HepG2 (cell line): ENCODE measurements at regions not wholly inside any gene's neighbourhood (a gene's known extent, or its start where the extent isn't known, plus 50 kb on each side); places are given as distances from the start of the nearest gene placed in this dataset.

Source experiments
- ATAC-seq: fragments of 200-7000 bp; cut with Tn5 transposase; 3 replicates; pipeline ENCODE4 v1.9.1; 2020; ENCODE audit warnings: mild to moderate bottlenecking, moderate library complexity
- BruUV-seq: library from RNA; stranded (reverse); fragments of 400-500 nt; replicated peaks from 2 replicates; lab custom pipeline; 2021; lab: Mats Ljungman, UMichigan
- CTCF ChIA-PET: fragments of 300-600 bp; formaldehyde crosslinking; extraction: SDS; loops from one replicate; lab custom pipeline; 2021; ENCODE audit warnings: low total read pairs, inconsistent platforms, low intra/inter-chr PET ratio; lab: Yijun Ruan, JAX
- POLR2A ChIA-PET: fragments of 350-600 bp; sonication (Branson Sonifier 250); formaldehyde crosslinking; loops from one replicate; lab custom pipeline; 2020; ENCODE audit warnings: antibody characterized with exemption, inconsistent platforms; lab: Yijun Ruan, JAX
- DNase-seq: peaks from one replicate; pipeline ENCODE4 v3.0.0-alpha.2; 2015; ENCODE audit warnings: low spot score
- FAIRE-seq: peaks from 3 replicates; lab custom pipeline; 2011; peaks lifted over from hg19 to GRCh38; lab: Jason Lieb, UNC
- H2AFZ ChIP-seq: one replicate; pipeline ENCODE4 v1.6.1; 2011; ENCODE audit warnings: low read length, inconsistent platforms
- H3K27ac ChIP-seq: fragments of 300-600 bp; 3 replicates; pipeline ENCODE4 v1.8.0; 2011; ENCODE audit warnings: mixed run types, mild to moderate bottlenecking, mixed read lengths, low read length, inconsistent platforms; ENCODE audit not compliant: insufficient read depth; ENCODE audit errors: extremely low read length
- H3K27me3 ChIP-seq, 2 experiments: fragments of 200-600 bp in 1 of 2; 2 replicates in 1 of 2; 3 replicates in 1 of 2; pipeline versions ENCODE4 v1.6.0 to v1.8.0; 2011; ENCODE audit warnings: low read length in 2 of 2, mild to moderate bottlenecking in 2 of 2, moderate library complexity in 2 of 2, inconsistent platforms in 1 of 2; ENCODE audit not compliant: insufficient read depth in 2 of 2, control insufficient read depth in 1 of 2
- H3K36me3 ChIP-seq, 2 experiments: fragments of 200-600 bp in 1 of 2; replicated peaks in 1 of 2; 2 replicates in 1 of 2; 3 replicates in 1 of 2; pipeline versions ENCODE4 v1.5.1 to v1.8.0; 2011; ENCODE audit warnings: low read length in 2 of 2, inconsistent platforms in 1 of 2; ENCODE audit not compliant: insufficient read depth in 2 of 2, control insufficient read depth in 1 of 2
- H3K4me1 ChIP-seq: 2 replicates; pipeline ENCODE4 v1.5.1; 2012; ENCODE audit warnings: low read length, inconsistent platforms; ENCODE audit not compliant: insufficient read depth
- H3K4me2 ChIP-seq: 2 replicates; pipeline ENCODE4 v1.6.0; 2011; ENCODE audit warnings: low read depth, low read length, inconsistent platforms
- H3K4me3 ChIP-seq, 3 experiments: fragments of 200-600 bp in 1 of 3; sonication (generic), shearing (Covaris generic) in 1 of 3; replicated peaks in 1 of 3; 2 replicates each; pipeline ENCODE4 v1.5.1; 2011 to 2016; ENCODE audit warnings: low read length in 3 of 3, inconsistent platforms in 2 of 3, low read depth in 2 of 3, mild to moderate bottlenecking in 2 of 3, control low read depth in 1 of 3, mixed read lengths in 1 of 3; ENCODE audit not compliant: insufficient read depth in 1 of 3
- H3K79me2 ChIP-seq: one replicate; pipeline ENCODE4 v1.6.1; 2011; ENCODE audit warnings: low read length, inconsistent platforms; ENCODE audit not compliant: insufficient read depth
- H3K9ac ChIP-seq: 2 replicates; pipeline ENCODE4 v1.6.0; 2011; ENCODE audit warnings: mild to moderate bottlenecking, low read depth, low read length, inconsistent platforms; ENCODE audit not compliant: insufficient read depth
- H3K9me3 ChIP-seq: 2 replicates; pipeline ENCODE4 v1.5.1; 2012; ENCODE audit warnings: mild to moderate bottlenecking, low read length
- H4K20me1 ChIP-seq: 2 replicates; pipeline ENCODE4 v1.6.0; 2011; ENCODE audit warnings: inconsistent platforms, mild to moderate bottlenecking, low read length, moderate library complexity; ENCODE audit not compliant: insufficient read depth
- RARA ChIP-seq: IDR thresholded peaks from 2 replicates; pipeline ENCODE4 v1.6.1; 2016; ENCODE audit warnings: missing genetic modification reagents, missing compliant biosample characterization
- RNF2 ChIP-seq: fragments of 450-650 bp; conservative IDR thresholded peaks from 2 replicates; pipeline ENCODE4 v1.6.1; 2016; ENCODE audit warnings: low read depth
- SRSF4 ChIP-seq: fragments of 200-400 bp; formaldehyde crosslinking; IDR thresholded peaks from one replicate; pipeline ENCODE4 v1.6.1; 2018; ENCODE audit warnings: mild to moderate bottlenecking, low read depth, low read length, moderate library complexity; ENCODE audit not compliant: poor library complexity, severe bottlenecking
- TAF15 ChIP-seq: fragments of 200-400 bp; formaldehyde crosslinking; IDR thresholded peaks from one replicate; pipeline ENCODE4 v1.6.1; 2018; ENCODE audit warnings: mild to moderate bottlenecking, low read depth, low read length; ENCODE audit not compliant: poor library complexity, severe bottlenecking
- ZBTB49 ChIP-seq: sonication (generic); formaldehyde crosslinking; IDR thresholded peaks from 2 replicates; pipeline ENCODE4 v1.4.0; 2020; ENCODE audit warnings: missing genetic modification reagents, borderline replicate concordance
- ZNF121 ChIP-seq: sonication (generic); formaldehyde crosslinking; IDR thresholded peaks from 2 replicates; pipeline ENCODE4 v1.5.0; 2020; ENCODE audit warnings: mild to moderate bottlenecking, missing genetic modification reagents
- ZNF512B ChIP-seq: sonication (generic); formaldehyde crosslinking; IDR thresholded peaks from 2 replicates; pipeline ENCODE4 v1.5.1; 2020; ENCODE audit warnings: missing genetic modification reagents, mild to moderate bottlenecking, borderline replicate concordance
- ZNF570 ChIP-seq: sonication (generic); formaldehyde crosslinking; IDR thresholded peaks from 2 replicates; pipeline ENCODE4 v1.4.0; 2020; ENCODE audit warnings: mild to moderate bottlenecking, missing genetic modification reagents, borderline replicate concordance
- ZSCAN22 ChIP-seq: sonication (generic); formaldehyde crosslinking; IDR thresholded peaks from 2 replicates; pipeline ENCODE4 v1.4.0; 2020; ENCODE audit warnings: mild to moderate bottlenecking, missing genetic modification reagents
- WGBS: methylation state at CpG from one replicate; pipeline ENCODE4 v1.1.6; 2017; ENCODE audit warnings: low lambda C conversion rate; 5-methylcytosine and 5-hydroxymethylcytosine counted together
- in situ Hi-C: cut with HindIII; loops from 2 replicates; pipeline ENCODE4 v1.10.0; 2017; ENCODE audit warnings: low pct_unique_long_range_greater_than_20kb; ENCODE audit not compliant: extremely low pct_ligation_motif_present
- intact Hi-C: fragments of 100-400 bp; cut with micrococcal nuclease; formaldehyde crosslinking; loops from one replicate; pipeline ENCODE4 v1.10.0; 2022; ENCODE audit not compliant: unreplicated experiment

DNA sequence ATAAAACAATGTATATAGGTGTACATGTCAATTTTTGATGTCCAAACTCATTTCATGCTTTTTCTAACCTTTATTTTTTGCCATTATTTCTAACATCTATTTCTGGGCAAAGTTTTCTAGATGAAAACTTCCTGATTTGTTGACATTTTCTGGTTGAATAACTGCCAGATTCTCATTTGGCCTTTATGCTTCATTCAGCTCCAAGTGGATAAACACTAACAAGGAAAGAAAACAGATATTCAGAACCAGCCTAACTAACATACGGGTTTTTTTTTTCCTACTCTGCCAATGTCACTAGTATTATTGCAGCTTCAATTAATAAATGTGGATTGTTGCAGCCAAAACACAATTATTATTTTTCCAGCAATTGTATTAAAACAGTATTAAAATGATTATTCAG, 50.9 kb upstream of the RAP1GDS1 start:
- TF ChIP-seq RARA (CRISPR knock-in tag) (no peak), TAF15 (no peak), ZNF121 (CRISPR knock-in tag) (no peak), ZNF570 (CRISPR knock-in tag) (no peak)
- TF ChIP-seq, all 625 proteins: peak for 0
- ATAC-seq (no peak), FAIRE-seq (no peak), DNase-seq (no peak)
- H3K36me3 ChIP-seq = no peaks in the 10 kb centered on the region
- no peaks in the 10 kb centered on the region for H3K9me3 ChIP-seq
- H3K79me2 ChIP-seq = no peaks in the 10 kb centered on the region
- intact Hi-C loops (no loop called here), in situ Hi-C loops (no loop called here)
- ChIA-PET CTCF (no interaction called here), POLR2A (no interaction called here)
- H3K9ac ChIP-seq = no peak overlapping the region
- no peak overlapping the region for H3K4me2 ChIP-seq
- H3K27ac ChIP-seq = no peak overlapping the region
- H2AFZ ChIP-seq = no peak overlapping the region
- BruUV-seq = no TSS peak
- no peaks in the 10 kb centered on the region for H4K20me1 ChIP-seq
- 0% methylated on average over 1 of the region's 1 CpG for WGBS
- H3K4me3 ChIP-seq = no peak overlapping the region
- H3K4me1 ChIP-seq = no peaks in the 10 kb centered on the region
- no peaks in the 10 kb centered on the region for H3K27me3 ChIP-seq

DNA sequence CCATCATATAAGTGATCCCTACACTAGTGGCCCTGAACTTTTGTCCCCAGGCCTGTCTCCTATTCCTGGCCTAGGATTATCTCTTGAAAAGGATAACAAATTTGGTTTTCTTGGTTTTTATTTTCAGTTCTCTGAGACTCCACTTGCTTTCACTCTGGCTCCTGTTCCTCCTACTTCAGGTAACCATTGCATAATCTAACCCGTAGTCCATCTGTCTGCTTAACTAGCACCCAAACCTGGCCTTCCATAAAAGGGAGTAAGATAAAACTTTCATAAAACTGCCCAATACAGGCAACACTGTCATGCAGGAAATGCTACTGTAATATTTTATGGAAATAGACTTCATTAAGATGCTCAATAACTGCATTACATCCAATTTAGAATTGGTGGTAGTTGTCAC, 52.1 kb upstream of the RAP1GDS1 start:
- TF ChIP-seq ZNF512B (CRISPR knock-in tag) (no peak), RNF2 (no peak), SRSF4 (no peak), ZSCAN22 (no peak), ZBTB49 (CRISPR knock-in tag) (no peak)
- H3K9me3 ChIP-seq = no peaks in the 10 kb centered on the region
- in situ Hi-C loops (no loop called here), intact Hi-C loops (no loop called here)
- H3K27me3 ChIP-seq = no peaks in the 10 kb centered on the region
- BruUV-seq = no TSS peak
- H3K79me2 ChIP-seq = no peaks in the 10 kb centered on the region
- CTCF ChIA-PET = no interaction called here
- ATAC-seq (no peak), FAIRE-seq (no peak), DNase-seq (no peak)
- H3K4me1 ChIP-seq = no peaks in the 10 kb centered on the region
- H4K20me1 ChIP-seq = no peaks in the 10 kb centered on the region
- H3K27ac ChIP-seq = no peak overlapping the region
- POLR2A ChIA-PET = no interaction called here
- no peak overlapping the region for H3K4me3 ChIP-seq
- no peak overlapping the region for H2AFZ ChIP-seq
- H3K36me3 ChIP-seq = no peaks in the 10 kb centered on the region
- H3K4me2 ChIP-seq = no peak overlapping the region
- 0% methylated on average over 1 of the region's 1 CpG for WGBS
- H3K9ac ChIP-seq = no peak overlapping the region
